NB4 (cell line): ENCODE measurements at regions not wholly inside any gene's neighbourhood (a gene's known extent, or its start where the extent isn't known, plus 50 kb on each side); places are given as distances from the start of the nearest gene placed in this dataset.

Experiments
- DNase-seq: peaks from one replicate; pipeline ENCODE4 v3.0.0; 2010; ENCODE audit warnings: low read depth
- H3K4me3 ChIP-seq: one replicate; pipeline ENCODE4 v1.5.1; 2011; ENCODE audit warnings: mild to moderate bottlenecking, low read depth, low read length, moderate library complexity
- MYC ChIP-seq: IDR thresholded peaks from 2 replicates; pipeline ENCODE4 v1.6.1; 2011; ENCODE audit warnings: low read depth, low read length
- POLR2A ChIP-seq: IDR thresholded peaks from 2 replicates; pipeline ENCODE4 v1.6.1; 2011; ENCODE audit warnings: mild to moderate bottlenecking; ENCODE audit not compliant: insufficient read length; ENCODE audit errors: extremely low read depth
- TF ChIP-seq, protein P1 (sequence below): IDR thresholded peaks from 2 replicates; pipeline ENCODE4 v1.6.1; 2011; ENCODE audit warnings: low read depth, low read length
- TF ChIP-seq, protein P2 (sequence below): IDR thresholded peaks from one replicate; pipeline ENCODE4 v1.5.1; 2012; ENCODE audit warnings: low read depth, low read length

DNA sequence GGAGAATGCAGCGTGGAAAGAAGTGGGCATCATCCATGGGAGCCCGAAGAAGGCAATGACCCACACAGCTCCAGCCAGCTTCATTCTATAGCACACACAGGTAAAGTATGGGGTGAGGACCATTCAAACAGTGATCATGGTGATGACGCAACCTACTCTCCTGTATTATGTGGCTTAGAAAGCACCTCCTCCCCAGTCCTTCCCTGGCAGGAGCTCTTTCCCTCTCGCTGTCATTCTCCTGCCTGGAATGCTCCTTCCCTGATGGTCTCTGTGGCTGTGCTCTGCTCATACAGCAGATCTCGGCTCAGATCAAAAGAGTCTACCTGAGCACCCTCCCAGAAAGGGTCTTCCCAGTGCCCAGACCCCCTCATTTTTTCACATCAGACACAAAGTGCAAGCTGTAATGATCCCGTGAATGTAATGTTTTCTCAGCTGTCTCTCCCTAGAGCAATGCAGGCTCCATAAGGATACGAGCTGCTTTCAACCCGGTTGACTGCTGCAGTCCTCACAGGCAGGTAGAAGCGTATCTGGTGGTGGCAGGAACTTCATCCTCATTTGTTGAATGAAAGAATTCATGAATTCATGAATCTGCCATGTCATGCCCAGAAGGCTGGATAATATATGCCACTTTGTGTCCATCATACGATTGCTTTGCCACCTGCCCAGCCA is 248.8 kb downstream of the HS3ST3A1 start:
- H3K4me3 ChIP-seq = no peak overlapping the region
- TF ChIP-seq, protein P1, sequence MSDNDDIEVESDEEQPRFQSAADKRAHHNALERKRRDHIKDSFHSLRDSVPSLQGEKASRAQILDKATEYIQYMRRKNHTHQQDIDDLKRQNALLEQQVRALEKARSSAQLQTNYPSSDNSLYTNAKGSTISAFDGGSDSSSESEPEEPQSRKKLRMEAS = no peak
- no peak for TF ChIP-seq MYC
- TF ChIP-seq, protein P2, sequence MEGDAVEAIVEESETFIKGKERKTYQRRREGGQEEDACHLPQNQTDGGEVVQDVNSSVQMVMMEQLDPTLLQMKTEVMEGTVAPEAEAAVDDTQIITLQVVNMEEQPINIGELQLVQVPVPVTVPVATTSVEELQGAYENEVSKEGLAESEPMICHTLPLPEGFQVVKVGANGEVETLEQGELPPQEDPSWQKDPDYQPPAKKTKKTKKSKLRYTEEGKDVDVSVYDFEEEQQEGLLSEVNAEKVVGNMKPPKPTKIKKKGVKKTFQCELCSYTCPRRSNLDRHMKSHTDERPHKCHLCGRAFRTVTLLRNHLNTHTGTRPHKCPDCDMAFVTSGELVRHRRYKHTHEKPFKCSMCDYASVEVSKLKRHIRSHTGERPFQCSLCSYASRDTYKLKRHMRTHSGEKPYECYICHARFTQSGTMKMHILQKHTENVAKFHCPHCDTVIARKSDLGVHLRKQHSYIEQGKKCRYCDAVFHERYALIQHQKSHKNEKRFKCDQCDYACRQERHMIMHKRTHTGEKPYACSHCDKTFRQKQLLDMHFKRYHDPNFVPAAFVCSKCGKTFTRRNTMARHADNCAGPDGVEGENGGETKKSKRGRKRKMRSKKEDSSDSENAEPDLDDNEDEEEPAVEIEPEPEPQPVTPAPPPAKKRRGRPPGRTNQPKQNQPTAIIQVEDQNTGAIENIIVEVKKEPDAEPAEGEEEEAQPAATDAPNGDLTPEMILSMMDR = no peak
- TF ChIP-seq POLR2A = no peak
- no peak for DNase-seq

DNA sequence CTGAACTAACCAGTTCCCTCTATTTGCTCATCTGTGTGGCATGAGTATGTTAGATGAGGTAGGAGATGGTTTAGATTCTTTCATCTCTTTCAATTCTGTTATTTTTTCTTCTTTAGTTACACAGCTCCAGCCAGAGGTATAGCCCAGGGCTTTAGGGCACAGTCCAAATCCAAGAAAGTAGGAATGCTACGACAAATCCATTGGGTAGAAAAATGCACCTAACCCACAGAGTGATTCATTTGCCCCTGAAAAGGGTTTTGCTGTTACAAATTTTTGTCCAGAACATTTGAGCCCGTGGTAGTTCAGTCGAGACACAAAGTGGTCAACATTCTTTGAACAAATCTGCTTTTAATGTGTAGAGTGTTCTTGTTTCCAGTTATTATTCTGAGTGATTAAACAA is 250.7 kb downstream of the HS3ST3A1 start:
- no peak for DNase-seq
- no peak overlapping the region for H3K4me3 ChIP-seq
- TF ChIP-seq MYC = no peak
- TF ChIP-seq, protein P2 = no peak
- no peak for TF ChIP-seq POLR2A
- TF ChIP-seq, protein P1 = no peak

DNA sequence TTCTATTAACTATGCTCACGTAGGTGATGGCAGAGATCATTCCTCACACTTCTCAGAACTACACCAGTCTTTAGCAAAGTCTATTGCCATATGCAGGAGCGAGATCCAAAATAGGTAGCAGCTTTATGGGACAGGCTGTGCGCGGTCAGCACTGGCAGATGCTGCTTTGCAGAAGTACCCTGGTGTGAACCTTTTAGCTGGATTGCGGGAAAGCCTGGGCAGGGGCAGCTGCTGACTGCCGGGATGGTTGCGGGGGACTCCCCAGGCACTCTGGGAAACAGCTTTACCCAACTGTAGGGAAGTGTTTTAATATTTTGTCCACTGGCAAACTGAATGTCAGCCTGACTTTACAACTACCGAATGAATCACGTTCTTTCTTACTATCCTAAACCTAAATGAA is 251.3 kb downstream of the HS3ST3A1 start:
- no peak overlapping the region for H3K4me3 ChIP-seq
- TF ChIP-seq MYC (no peak), POLR2A (no peak)
- TF ChIP-seq, protein P1 = no peak
- TF ChIP-seq, protein P2 = no peak
- DNase-seq = no peak

DNA sequence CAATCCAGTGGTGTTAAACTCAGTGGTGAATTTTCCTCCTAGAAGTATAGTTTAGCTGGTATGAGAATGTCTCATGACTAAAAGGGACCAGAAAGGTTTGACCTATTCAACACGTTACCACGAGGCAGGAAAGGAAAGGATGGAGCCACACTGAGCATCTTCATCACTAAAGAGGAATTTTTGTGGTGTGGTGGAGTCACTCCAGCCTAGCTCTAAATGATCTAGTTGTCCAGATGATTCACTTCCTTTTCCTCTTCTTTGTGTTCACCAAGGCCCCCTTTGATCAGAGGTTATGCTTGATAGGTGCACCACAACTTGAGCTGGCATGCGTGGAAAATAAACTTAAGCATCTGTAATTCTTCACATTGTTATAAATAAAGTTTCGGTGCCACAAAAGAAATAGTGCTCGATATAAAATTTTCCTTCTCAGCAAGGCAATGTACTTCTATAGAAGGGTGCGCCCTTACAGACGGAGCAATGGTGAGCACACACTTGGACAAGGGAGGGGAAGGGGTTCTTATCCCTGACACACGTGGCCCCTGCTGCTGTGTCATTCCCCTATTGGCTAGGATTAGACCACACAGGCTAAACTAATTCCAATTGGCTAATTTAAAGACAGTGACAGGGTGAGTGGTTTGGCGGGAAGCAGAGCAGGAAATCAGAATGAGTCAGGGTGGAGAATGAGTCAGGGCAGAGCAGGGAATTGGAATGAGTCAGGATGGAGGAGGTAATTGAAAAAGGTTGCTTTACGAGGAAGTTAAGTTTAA is 254.6 kb downstream of the HS3ST3A1 start:
- TF ChIP-seq POLR2A (no peak), MYC (no peak)
- TF ChIP-seq, protein P1 = no peak
- TF ChIP-seq, protein P2 = no peak
- peak; percentile 81 for DNase-seq
- H3K4me3 ChIP-seq = no peak overlapping the region

DNA sequence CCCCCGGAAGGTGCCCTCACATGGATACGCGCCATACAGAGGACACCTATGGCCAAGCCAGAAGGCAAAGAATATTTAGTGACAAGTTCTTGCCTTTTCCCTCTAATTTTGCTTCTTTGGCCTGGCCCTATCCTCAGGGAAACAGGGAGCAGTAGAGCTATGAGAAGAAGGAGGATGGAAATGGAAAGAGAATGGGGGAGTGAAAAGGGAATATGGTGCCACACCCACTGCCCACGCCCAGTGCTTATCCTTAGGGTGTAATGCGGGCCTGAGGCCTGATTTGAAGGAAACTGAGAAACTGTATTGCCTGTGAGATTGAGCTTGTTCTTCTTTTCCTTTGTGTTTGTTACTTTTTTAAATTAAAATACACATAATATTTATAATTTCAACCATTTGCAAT is 255.1 kb downstream of the HS3ST3A1 start:
- no peak overlapping the region for H3K4me3 ChIP-seq
- TF ChIP-seq, protein P2 = no peak
- no peak for DNase-seq

DNA sequence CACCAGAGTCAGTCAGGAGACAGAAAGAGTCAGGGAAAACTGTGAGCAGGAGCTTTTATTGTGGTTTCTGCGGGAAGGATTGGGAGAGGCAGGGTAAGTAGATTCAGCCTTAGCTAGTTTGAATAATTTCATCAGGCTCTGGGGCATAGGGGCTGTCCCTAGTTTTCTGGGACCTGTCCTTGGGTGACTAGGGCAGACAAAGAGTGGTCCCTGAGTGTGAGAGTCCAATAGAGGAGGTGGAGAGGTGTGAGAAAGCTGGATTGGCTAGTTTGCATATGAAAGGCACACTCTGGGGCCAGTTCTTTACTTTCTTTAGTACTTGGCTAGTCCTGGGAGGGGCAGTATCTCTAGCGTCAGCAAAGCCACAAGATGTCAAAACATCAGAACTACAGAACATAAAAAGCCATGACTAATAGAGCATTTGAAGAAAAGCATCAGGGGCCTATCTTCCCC is 255.6 kb downstream of the HS3ST3A1 start:
- peak; percentile 67 for DNase-seq

More for the DNA sequence above, 255.6 kb downstream of the HS3ST3A1 start:
- H3K4me3 ChIP-seq = no peak overlapping the region
- TF ChIP-seq, protein P2 = no peak
- no peak for TF ChIP-seq MYC
- no peak for TF ChIP-seq POLR2A
- TF ChIP-seq, protein P1 = no peak
